ENCODE measurements at regions not wholly inside any gene's neighbourhood (a gene's known extent, or its start where the extent isn't known, plus 50 kb on each side); places are given as distances from the start of the nearest gene placed in this dataset.

- Histone ChIP-seq H3K79me2 (ENCODE audit: insufficient read depth, low read length) (no peaks in the 10 kb centered on the region), H4K20me1 (ENCODE audit: insufficient read depth, low read length) (no peaks in the 10 kb centered on the region), H3K4me3 (ENCODE audit: low read depth, low read length, poor library complexity, severe bottlenecking) (no peak overlapping the region), H3K9me2 (ENCODE audit: low read depth, low read length) (no peaks in the 10 kb centered on the region), H3K27me3 (ENCODE audit: insufficient read depth, low read length) (no peaks in the 10 kb centered on the region), H3K9me3 (ENCODE audit: low read length) (no peaks in the 10 kb centered on the region), H3F3A (ENCODE audit: insufficient read depth, low read length) (no peaks in the 10 kb centered on the region), H3K27ac (ENCODE audit: low read depth, low read length, poor library complexity, severe bottlenecking) (no peak overlapping the region), H3K9ac (ENCODE audit: low read length) (no peak overlapping the region), H2AFZ (ENCODE audit: low read length) (no peak overlapping the region), H3K36me3 (ENCODE audit: insufficient read depth, low read length) (no peaks in the 10 kb centered on the region), H3K4me1 (ENCODE audit: insufficient read depth, low read length, severe bottlenecking) (no peaks in the 10 kb centered on the region), H3K4me2 (ENCODE audit: low read length) (no peak overlapping the region)
- TF ChIP-seq EZH2 (IDR thresholded peaks at IDR 0.05; ENCODE audit: borderline replicate concordance, low read length), result no peak
- TF ChIP-seq CTCF (IDR thresholded peaks at IDR 0.05; ENCODE audit: low read length), result no peak
These were observed 430.1 kb downstream of the MAFB start for GRCh38 chr20:40258931-40259330.

- Histone ChIP-seq H2AFZ (ENCODE audit: low read length) (no peak overlapping the region), H4K20me1 (ENCODE audit: insufficient read depth, low read length) (no peaks in the 10 kb centered on the region), H3K9ac (ENCODE audit: low read length) (no peak overlapping the region), H3F3A (ENCODE audit: insufficient read depth, low read length) (no peaks in the 10 kb centered on the region), H3K4me1 (ENCODE audit: insufficient read depth, low read length, severe bottlenecking) (no peaks in the 10 kb centered on the region), H3K27ac (ENCODE audit: low read depth, low read length, poor library complexity, severe bottlenecking) (no peak overlapping the region), H3K9me3 (ENCODE audit: low read length) (no peaks in the 10 kb centered on the region), H3K4me3 (ENCODE audit: low read depth, low read length, poor library complexity, severe bottlenecking) (no peak overlapping the region), H3K36me3 (ENCODE audit: insufficient read depth, low read length) (no peaks in the 10 kb centered on the region), H3K27me3 (ENCODE audit: insufficient read depth, low read length) (no peaks in the 10 kb centered on the region), H3K79me2 (ENCODE audit: insufficient read depth, low read length) (no peaks in the 10 kb centered on the region), H3K4me2 (ENCODE audit: low read length) (no peak overlapping the region), H3K9me2 (ENCODE audit: low read depth, low read length) (no peaks in the 10 kb centered on the region)
- TF ChIP-seq CTCF (IDR thresholded peaks at IDR 0.05; ENCODE audit: low read length) (no peak), EZH2 (IDR thresholded peaks at IDR 0.05; ENCODE audit: borderline replicate concordance, low read length) (no peak)
These were observed 431.3 kb downstream of the MAFB start for GRCh38 chr20:40257763-40258162.

- TF ChIP-seq EZH2 (IDR thresholded peaks at IDR 0.05; ENCODE audit: borderline replicate concordance, low read length) (no peak), CTCF (IDR thresholded peaks at IDR 0.05; ENCODE audit: low read length) (no peak)
- H3K27me3 ChIP-seq (ENCODE audit: insufficient read depth, low read length), result no peaks in the 10 kb centered on the region
- no peak overlapping the region for H2AFZ ChIP-seq (ENCODE audit: low read length)
- no peaks in the 10 kb centered on the region for H4K20me1 ChIP-seq (ENCODE audit: insufficient read depth, low read length)
- H3K36me3 ChIP-seq (ENCODE audit: insufficient read depth, low read length), result no peaks in the 10 kb centered on the region
- no peak overlapping the region for H3K9ac ChIP-seq (ENCODE audit: low read length)
- H3K79me2 ChIP-seq (ENCODE audit: insufficient read depth, low read length), result no peaks in the 10 kb centered on the region
- no peak overlapping the region for H3K4me3 ChIP-seq (ENCODE audit: low read depth, low read length, poor library complexity, severe bottlenecking)
- no peak overlapping the region for H3K27ac ChIP-seq (ENCODE audit: low read depth, low read length, poor library complexity, severe bottlenecking)
- H3K4me2 ChIP-seq (ENCODE audit: low read length), result no peak overlapping the region
- H3F3A ChIP-seq (ENCODE audit: insufficient read depth, low read length), result no peaks in the 10 kb centered on the region
- no peaks in the 10 kb centered on the region for H3K9me2 ChIP-seq (ENCODE audit: low read depth, low read length)
- no peaks in the 10 kb centered on the region for H3K4me1 ChIP-seq (ENCODE audit: insufficient read depth, low read length, severe bottlenecking)
- no peaks in the 10 kb centered on the region for H3K9me3 ChIP-seq (ENCODE audit: low read length)
These were observed 433.7 kb downstream of the MAFB start for GRCh38 chr20:40255365-40255764.
